Esophagus squamous epithelium (tissue), 4 donors: ENCODE measurements at regions not wholly inside any gene's neighbourhood (a gene's known extent, or its start where the extent isn't known, plus 50 kb on each side); places are given as distances from the start of the nearest gene placed in this dataset.

Source experiments
- CTCF ChIP-seq, 6 experiments: fragments of 450-650 bp in 4 of 6; fragments of 200-600 bp in 2 of 6; sonication (generic) in 2 of 6; IDR thresholded peaks; one replicate each; pipeline ENCODE4 v1.5.1; 2016 to 2019; ENCODE audit warnings: antibody characterized with exemption in 6 of 6, mild to moderate bottlenecking in 4 of 6, moderate library complexity in 4 of 6
- POLR2A ChIP-seq, 4 donors: fragments of 450-650 bp; IDR thresholded peaks; one replicate each; pipeline ENCODE4 v1.6.1; 2017; ENCODE audit warnings: antibody characterized with exemption in 4 of 4, mild to moderate bottlenecking in 4 of 4, moderate library complexity in 3 of 4

- no peak for TF ChIP-seq POLR2A (IDR thresholded peaks at IDR 0.05)
- TF ChIP-seq CTCF (IDR thresholded peaks at IDR 0.05), result no peak
Observed at GRCh38 chr9:19935422-19935821, 146.6 kb upstream of the SLC24A2 start.
